ENCODE measurements at regions not wholly inside any gene's neighbourhood (a gene's known extent, or its start where the extent isn't known, plus 50 kb on each side); places are given as distances from the start of the nearest gene placed in this dataset.

GRCh38 chr13:82672248-82672647 lies 1210.0 kb downstream of the SLITRK1 start:
- Histone ChIP-seq H3K9ac (ENCODE audit: low read depth in 1 of 2, low read length in 2 of 2) (no peak overlapping the region), H3K9me3 (ENCODE audit: control insufficient read depth in 2 of 2, low read length in 2 of 2) (no peaks in the 10 kb centered on the region), H3K4me1 (ENCODE audit: control insufficient read depth in 2 of 2, insufficient read depth in 2 of 2, low read length in 2 of 2) (no peaks in the 10 kb centered on the region), H3K27ac (ENCODE audit: low read depth in 2 of 2, low read length in 2 of 2) (no peak overlapping the region), H3K36me3 (ENCODE audit: control insufficient read depth in 2 of 2, insufficient read depth in 2 of 2, low read length in 2 of 2) (no peaks in the 10 kb centered on the region), H3K4me3 (ENCODE audit: low read length in 2 of 2) (no peak overlapping the region), H3K27me3 (ENCODE audit: control insufficient read depth in 2 of 2, insufficient read depth in 2 of 2, low read length in 2 of 2) (no peaks in the 10 kb centered on the region)

GRCh38 chr13:82664183-82664582 lies 1218.1 kb downstream of the SLITRK1 start:
- peaks cover 0 to 2% of the 10 kb centered on the region in 2 donors for H3K9me3 ChIP-seq (ENCODE audit: control insufficient read depth in 2 of 2, low read length in 2 of 2)
- H3K36me3 ChIP-seq (ENCODE audit: control insufficient read depth in 2 of 2, insufficient read depth in 2 of 2, low read length in 2 of 2) = no peaks in the 10 kb centered on the region
- H3K27me3 ChIP-seq (ENCODE audit: control insufficient read depth in 2 of 2, insufficient read depth in 2 of 2, low read length in 2 of 2) = no peaks in the 10 kb centered on the region
- H3K4me3 ChIP-seq (ENCODE audit: low read length in 2 of 2) = no peak overlapping the region
- H3K4me1 ChIP-seq (ENCODE audit: control insufficient read depth in 2 of 2, insufficient read depth in 2 of 2, low read length in 2 of 2) = no peaks in the 10 kb centered on the region
- no peak overlapping the region for H3K27ac ChIP-seq (ENCODE audit: low read depth in 2 of 2, low read length in 2 of 2)
- H3K9ac ChIP-seq (ENCODE audit: low read depth in 1 of 2, low read length in 2 of 2) = no peak overlapping the region

GRCh38 chr13:82661126-82661525 lies 1221.1 kb downstream of the SLITRK1 start:
- H3K27ac ChIP-seq (ENCODE audit: low read depth in 2 of 2, low read length in 2 of 2) = no peak overlapping the region
- H3K9ac ChIP-seq (ENCODE audit: low read depth in 1 of 2, low read length in 2 of 2) = no peak overlapping the region
- H3K27me3 ChIP-seq (ENCODE audit: control insufficient read depth in 2 of 2, insufficient read depth in 2 of 2, low read length in 2 of 2) = no peaks in the 10 kb centered on the region

GRCh38 chr13:82658811-82659210 lies 1223.5 kb downstream of the SLITRK1 start:
- Histone ChIP-seq H3K9me3 (ENCODE audit: control insufficient read depth in 2 of 2, low read length in 2 of 2) (peaks cover 0 to 2% of the 10 kb centered on the region in 2 donors), H3K27ac (ENCODE audit: low read depth in 2 of 2, low read length in 2 of 2) (no peak overlapping the region), H3K9ac (ENCODE audit: low read depth in 1 of 2, low read length in 2 of 2) (no peak overlapping the region), H3K4me1 (ENCODE audit: control insufficient read depth in 2 of 2, insufficient read depth in 2 of 2, low read length in 2 of 2) (no peaks in the 10 kb centered on the region), H3K27me3 (ENCODE audit: control insufficient read depth in 2 of 2, insufficient read depth in 2 of 2, low read length in 2 of 2) (no peaks in the 10 kb centered on the region), H3K4me3 (ENCODE audit: low read length in 2 of 2) (no peak overlapping the region), H3K36me3 (ENCODE audit: control insufficient read depth in 2 of 2, insufficient read depth in 2 of 2, low read length in 2 of 2) (no peaks in the 10 kb centered on the region)

More at GRCh38 chr13:82661126-82661525, 1221.1 kb downstream of the SLITRK1 start:
- Histone ChIP-seq H3K4me3 (ENCODE audit: low read length in 2 of 2) (no peak overlapping the region), H3K36me3 (ENCODE audit: control insufficient read depth in 2 of 2, insufficient read depth in 2 of 2, low read length in 2 of 2) (no peaks in the 10 kb centered on the region), H3K4me1 (ENCODE audit: control insufficient read depth in 2 of 2, insufficient read depth in 2 of 2, low read length in 2 of 2) (no peaks in the 10 kb centered on the region), H3K9me3 (ENCODE audit: control insufficient read depth in 2 of 2, low read length in 2 of 2) (peaks cover 0 to 2% of the 10 kb centered on the region in 2 donors)

GRCh38 chr13:82657471-82657870 lies 1224.8 kb downstream of the SLITRK1 start:
- Histone ChIP-seq H3K36me3 (ENCODE audit: control insufficient read depth in 2 of 2, insufficient read depth in 2 of 2, low read length in 2 of 2) (no peaks in the 10 kb centered on the region), H3K9ac (ENCODE audit: low read depth in 1 of 2, low read length in 2 of 2) (no peak overlapping the region), H3K4me1 (ENCODE audit: control insufficient read depth in 2 of 2, insufficient read depth in 2 of 2, low read length in 2 of 2) (no peaks in the 10 kb centered on the region), H3K27me3 (ENCODE audit: control insufficient read depth in 2 of 2, insufficient read depth in 2 of 2, low read length in 2 of 2) (no peaks in the 10 kb centered on the region), H3K9me3 (ENCODE audit: control insufficient read depth in 2 of 2, low read length in 2 of 2) (peaks cover 0 to 2% of the 10 kb centered on the region in 2 donors), H3K27ac (ENCODE audit: low read depth in 2 of 2, low read length in 2 of 2) (no peak overlapping the region), H3K4me3 (ENCODE audit: low read length in 2 of 2) (no peak overlapping the region)

GRCh38 chr13:82654861-82655855 lies 1227.1 kb downstream of the SLITRK1 start:
- no peaks in the 10 kb centered on the region for H3K27me3 ChIP-seq (ENCODE audit: control insufficient read depth in 2 of 2, insufficient read depth in 2 of 2, low read length in 2 of 2)
- H3K4me1 ChIP-seq (ENCODE audit: control insufficient read depth in 2 of 2, insufficient read depth in 2 of 2, low read length in 2 of 2) = no peaks in the 10 kb centered on the region
- H3K9me3 ChIP-seq (ENCODE audit: control insufficient read depth in 2 of 2, low read length in 2 of 2) = peaks cover 0 to 2% of the 10 kb centered on the region in 2 donors
- H3K27ac ChIP-seq (ENCODE audit: low read depth in 2 of 2, low read length in 2 of 2) = no peak overlapping the region
- H3K4me3 ChIP-seq (ENCODE audit: low read length in 2 of 2) = no peak overlapping the region
- H3K9ac ChIP-seq (ENCODE audit: low read depth in 1 of 2, low read length in 2 of 2) = no peak overlapping the region
- H3K36me3 ChIP-seq (ENCODE audit: control insufficient read depth in 2 of 2, insufficient read depth in 2 of 2, low read length in 2 of 2) = no peaks in the 10 kb centered on the region

GRCh38 chr13:82654143-82654542 lies 1228.1 kb downstream of the SLITRK1 start:
- H3K27ac ChIP-seq (ENCODE audit: low read depth in 2 of 2, low read length in 2 of 2) = no peak overlapping the region
- H3K27me3 ChIP-seq (ENCODE audit: control insufficient read depth in 2 of 2, insufficient read depth in 2 of 2, low read length in 2 of 2) = no peaks in the 10 kb centered on the region
- H3K4me1 ChIP-seq (ENCODE audit: control insufficient read depth in 2 of 2, insufficient read depth in 2 of 2, low read length in 2 of 2) = no peaks in the 10 kb centered on the region
- no peak overlapping the region for H3K9ac ChIP-seq (ENCODE audit: low read depth in 1 of 2, low read length in 2 of 2)
- H3K4me3 ChIP-seq (ENCODE audit: low read length in 2 of 2) = no peak overlapping the region
- no peaks in the 10 kb centered on the region for H3K36me3 ChIP-seq (ENCODE audit: control insufficient read depth in 2 of 2, insufficient read depth in 2 of 2, low read length in 2 of 2)
- H3K9me3 ChIP-seq (ENCODE audit: control insufficient read depth in 2 of 2, low read length in 2 of 2) = no peaks in the 10 kb centered on the region

GRCh38 chr13:82647540-82647939 lies 1234.7 kb downstream of the SLITRK1 start:
- H3K27me3 ChIP-seq (ENCODE audit: control insufficient read depth in 2 of 2, insufficient read depth in 2 of 2, low read length in 2 of 2) = no peaks in the 10 kb centered on the region
- H3K36me3 ChIP-seq (ENCODE audit: control insufficient read depth in 2 of 2, insufficient read depth in 2 of 2, low read length in 2 of 2) = no peaks in the 10 kb centered on the region
- no peak overlapping the region for H3K27ac ChIP-seq (ENCODE audit: low read depth in 2 of 2, low read length in 2 of 2)
- peaks cover 0 to 3% of the 10 kb centered on the region in 2 donors for H3K9me3 ChIP-seq (ENCODE audit: control insufficient read depth in 2 of 2, low read length in 2 of 2)
- H3K9ac ChIP-seq (ENCODE audit: low read depth in 1 of 2, low read length in 2 of 2) = no peak overlapping the region
- H3K4me1 ChIP-seq (ENCODE audit: control insufficient read depth in 2 of 2, insufficient read depth in 2 of 2, low read length in 2 of 2) = no peaks in the 10 kb centered on the region
- H3K4me3 ChIP-seq (ENCODE audit: low read length in 2 of 2) = no peak overlapping the region

GRCh38 chr13:82636119-82636518 lies 1246.2 kb downstream of the SLITRK1 start:
- Histone ChIP-seq H3K36me3 (ENCODE audit: control insufficient read depth in 2 of 2, insufficient read depth in 2 of 2, low read length in 2 of 2) (no peaks in the 10 kb centered on the region), H3K4me1 (ENCODE audit: control insufficient read depth in 2 of 2, insufficient read depth in 2 of 2, low read length in 2 of 2) (no peaks in the 10 kb centered on the region), H3K27ac (ENCODE audit: low read depth in 2 of 2, low read length in 2 of 2) (no peak overlapping the region), H3K4me3 (ENCODE audit: low read length in 2 of 2) (no peak overlapping the region), H3K27me3 (ENCODE audit: control insufficient read depth in 2 of 2, insufficient read depth in 2 of 2, low read length in 2 of 2) (no peaks in the 10 kb centered on the region), H3K9me3 (ENCODE audit: control insufficient read depth in 2 of 2, low read length in 2 of 2) (peaks cover 0 to 2% of the 10 kb centered on the region in 2 donors), H3K9ac (ENCODE audit: low read depth in 1 of 2, low read length in 2 of 2) (no peak overlapping the region)

GRCh38 chr13:82634946-82635345 lies 1247.3 kb downstream of the SLITRK1 start:
- Histone ChIP-seq H3K36me3 (ENCODE audit: control insufficient read depth in 2 of 2, insufficient read depth in 2 of 2, low read length in 2 of 2) (no peaks in the 10 kb centered on the region), H3K9ac (ENCODE audit: low read depth in 1 of 2, low read length in 2 of 2) (no peak overlapping the region), H3K4me3 (ENCODE audit: low read length in 2 of 2) (no peak overlapping the region), H3K9me3 (ENCODE audit: control insufficient read depth in 2 of 2, low read length in 2 of 2) (peaks cover 0 to 2% of the 10 kb centered on the region in 2 donors), H3K27ac (ENCODE audit: low read depth in 2 of 2, low read length in 2 of 2) (no peak overlapping the region), H3K27me3 (ENCODE audit: control insufficient read depth in 2 of 2, insufficient read depth in 2 of 2, low read length in 2 of 2) (no peaks in the 10 kb centered on the region), H3K4me1 (ENCODE audit: control insufficient read depth in 2 of 2, insufficient read depth in 2 of 2, low read length in 2 of 2) (no peaks in the 10 kb centered on the region)

All from mucosa of rectum (tissue), 2 donors.